ENCODE measurements at regions not wholly inside any gene's neighbourhood (a gene's known extent, or its start where the extent isn't known, plus 50 kb on each side); places are given as distances from the start of the nearest gene placed in this dataset.

- H3K9ac ChIP-seq (ENCODE audit: control insufficient read depth, insufficient read depth, low read length): no peak overlapping the region
- H3K4me2 ChIP-seq (ENCODE audit: control insufficient read depth, insufficient read depth): no peak overlapping the region
- no peak overlapping the region for H3K27ac ChIP-seq (ENCODE audit: control insufficient read depth, insufficient read depth)
- POLR2A ChIA-PET: no interaction called here
- intact Hi-C loops (cut with micrococcal nuclease; ENCODE audit: unreplicated experiment) (no loop called here), in situ Hi-C loops (cut with MboI) (no loop called here)
- DNase-seq (ENCODE audit: low read depth, low spot score): no peak
- no peak overlapping the region for H2AFZ ChIP-seq (ENCODE audit: control insufficient read depth, low read depth, low read length)
- no peaks in the 10 kb centered on the region for H3K9me3 ChIP-seq (replicated peaks; ENCODE audit: control insufficient read depth, insufficient read depth, low read length)
- TF ChIP-seq, protein P1, sequence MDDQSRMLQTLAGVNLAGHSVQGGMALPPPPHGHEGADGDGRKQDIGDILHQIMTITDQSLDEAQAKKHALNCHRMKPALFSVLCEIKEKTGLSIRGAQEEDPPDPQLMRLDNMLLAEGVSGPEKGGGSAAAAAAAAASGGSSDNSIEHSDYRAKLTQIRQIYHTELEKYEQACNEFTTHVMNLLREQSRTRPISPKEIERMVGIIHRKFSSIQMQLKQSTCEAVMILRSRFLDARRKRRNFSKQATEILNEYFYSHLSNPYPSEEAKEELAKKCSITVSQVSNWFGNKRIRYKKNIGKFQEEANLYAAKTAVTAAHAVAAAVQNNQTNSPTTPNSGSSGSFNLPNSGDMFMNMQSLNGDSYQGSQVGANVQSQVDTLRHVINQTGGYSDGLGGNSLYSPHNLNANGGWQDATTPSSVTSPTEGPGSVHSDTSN (IDR thresholded peaks at IDR 0.05; ENCODE audit: insufficient replicate concordance, low read depth, low read length): no peak
- no peak for TF ChIP-seq CBFB (IDR thresholded peaks at IDR 0.05; ENCODE audit: low read depth)
- TF ChIP-seq GABPA (IDR thresholded peaks at IDR 0.05; ENCODE audit: low read depth): no peak
- TF ChIP-seq SMAD5 (IDR thresholded peaks at IDR 0.05; ENCODE audit: low read depth): no peak
- no peak for TF ChIP-seq SUPT20H (IDR thresholded peaks at IDR 0.05; ENCODE audit: borderline replicate concordance, control insufficient read depth, low read depth, low read length)
- TF ChIP-seq DPF2 (IDR thresholded peaks at IDR 0.05): no peak
- no peak for TF ChIP-seq MLLT1 (IDR thresholded peaks at IDR 0.05)
- no peak for TF ChIP-seq NRF1 (conservative IDR thresholded peaks at IDR 0.05; ENCODE audit: low read depth, low read length)
- no peak for TF ChIP-seq RBBP5 (conservative IDR thresholded peaks at IDR 0.05)
- TF ChIP-seq ZBTB11 (CRISPR knock-in tag; IDR thresholded peaks at IDR 0.05): no peak
- TF ChIP-seq JUNB (IDR thresholded peaks at IDR 0.05): no peak
- H4K20me1 ChIP-seq (ENCODE audit: control insufficient read depth, insufficient read depth): no peaks in the 10 kb centered on the region
- SMC1A ChIA-PET (ENCODE audit: uncharacterized antibody, unreplicated experiment): no interaction called here
- WGBS (ENCODE audit: insufficient coverage, insufficient replicate concordance, low lambda C conversion rate, missing lambda C conversion rate): 38% methylated on average over 5 of the region's 5 CpGs
- no peaks in the 10 kb centered on the region for H3K4me1 ChIP-seq (ENCODE audit: control insufficient read depth, insufficient read depth, low read length)
- H3K36me3 ChIP-seq (ENCODE audit: control insufficient read depth in 2 of 2, insufficient read depth in 2 of 2, low read length in 1 of 2): no peaks in the 10 kb centered on the region
- no peak overlapping the region for H3K4me3 ChIP-seq
- RAD21 ChIA-PET (ENCODE audit: unreplicated experiment): no interaction called here
- no peak for FAIRE-seq
- CTCF ChIA-PET: no interaction called here
- ATAC-seq: no peak
- H3K79me2 ChIP-seq (ENCODE audit: control insufficient read depth, insufficient read depth, low read length): no peaks in the 10 kb centered on the region
- no TSS peak for BruUV-seq (replicated peaks)
- no peaks in the 10 kb centered on the region for H3K27me3 ChIP-seq (replicated peaks in 1 of 2; ENCODE audit: control insufficient read depth in 2 of 2, insufficient read depth in 2 of 2, low read length in 1 of 2)
Observed at GRCh38 chr3:26307192-26307591, 315.4 kb upstream of the LRRC3B start.
